Gastroesophageal sphincter (tissue), 3 donors: ENCODE measurements at regions not wholly inside any gene's neighbourhood (a gene's known extent, or its start where the extent isn't known, plus 50 kb on each side); places are given as distances from the start of the nearest gene placed in this dataset.
"Not testable (repeated sequence)": the region's sequence is repeated elsewhere in the genome, so short reads cannot be mapped to it uniquely, and the experiment has no call there.

Experiments
- CTCF ChIP-seq, 4 experiments: fragments of 200-600 bp in 2 of 4; fragments of 450-650 bp in 2 of 4; sonication (generic) in 1 of 4; IDR thresholded peaks; one replicate each; pipeline ENCODE4 v1.5.1; 2017 to 2019; ENCODE audit warnings: antibody characterized with exemption in 4 of 4, mild to moderate bottlenecking in 2 of 4, moderate library complexity in 2 of 4
- EP300 ChIP-seq: sonication (generic); formaldehyde crosslinking; IDR thresholded peaks from one replicate; pipeline ENCODE4 v1.6.1; 2017; ENCODE audit warnings: antibody characterized with exemption, mild to moderate bottlenecking
- POLR2AphosphoS5 ChIP-seq: sonication (generic); formaldehyde crosslinking; IDR thresholded peaks from one replicate; pipeline ENCODE4 v1.6.1; 2017; ENCODE audit warnings: antibody characterized with exemption

- TF ChIP-seq EP300; POLR2AphosphoS5; CTCF (IDR thresholded peaks at IDR 0.05): not testable (repeated sequence)
Observed at GRCh38 chr19:28685077-28685476, 527.9 kb downstream of the UQCRFS1 start.
